CD1c-positive myeloid dendritic cell (primary cell): ENCODE measurements at regions not wholly inside any gene's neighbourhood (a gene's known extent, or its start where the extent isn't known, plus 50 kb on each side); places are given as distances from the start of the nearest gene placed in this dataset.
"Not testable (repeated sequence)": the region's sequence is repeated elsewhere in the genome, so short reads cannot be mapped to it uniquely, and the experiment has no call there.

Experiments
- DNase-seq: peaks from one replicate; pipeline ENCODE4 v3.0.0-alpha.2; 2016; ENCODE audit errors: extremely low spot score

GRCh38 chr12:78501825-78502224, 362.7 kb upstream of the SYT1 start:
- DNase-seq, result no peak

- no peak for DNase-seq
These were observed 345.2 kb upstream of the SYT1 start for GRCh38 chr12:78519422-78519821.

GRCh38 chr12:78530100-78530765, 334.3 kb upstream of the SYT1 start:
- DNase-seq, result no peak

DNA sequence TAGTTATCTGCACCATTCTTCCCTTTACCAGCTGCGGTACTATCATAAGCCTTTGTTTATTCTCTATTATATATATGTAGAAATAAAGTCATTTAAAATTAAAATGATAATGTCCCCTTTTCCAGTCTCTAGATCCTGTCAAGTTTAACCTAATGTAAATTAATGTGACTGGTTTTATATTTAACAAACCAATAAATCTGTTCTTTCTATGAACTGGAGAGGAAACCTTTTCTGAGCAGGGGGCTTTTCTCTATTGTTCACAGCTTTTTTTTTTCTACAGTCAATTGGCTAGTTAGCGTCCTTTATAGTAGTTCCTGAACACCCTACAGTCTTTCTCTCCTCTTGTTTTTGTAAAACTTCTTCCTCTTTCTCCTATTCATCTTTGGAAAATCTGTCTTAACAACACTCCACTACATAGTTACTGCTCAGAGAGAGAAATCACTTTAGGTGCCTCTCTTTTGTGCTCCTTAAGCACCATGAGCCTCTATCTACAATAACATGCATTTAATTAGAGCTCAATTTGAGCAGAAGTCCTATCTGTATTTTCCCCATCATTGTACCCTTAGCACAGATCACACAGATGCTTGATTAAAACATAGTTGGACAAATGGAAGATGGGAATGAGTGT, 332.6 kb upstream of the SYT1 start:
- no peak for DNase-seq

DNA sequence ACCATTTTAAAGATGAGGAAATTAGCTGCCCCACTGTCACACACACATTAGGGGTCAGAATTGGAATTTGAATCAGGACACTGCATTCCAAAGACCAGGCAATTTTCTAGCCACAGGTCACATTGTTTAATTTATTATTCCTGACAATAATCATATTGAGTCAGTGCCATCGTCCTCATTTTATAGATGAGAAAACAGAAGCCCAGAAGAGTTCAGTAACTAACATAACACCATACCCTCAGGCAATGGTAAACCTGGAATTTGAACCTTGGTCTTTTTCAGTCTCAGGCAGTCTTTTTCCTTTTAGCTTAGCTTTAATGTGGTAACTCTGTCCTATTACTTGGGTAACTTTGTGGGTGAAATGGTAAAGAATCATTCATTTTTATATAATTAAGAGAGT, 330.3 kb upstream of the SYT1 start:
- no peak for DNase-seq

DNA sequence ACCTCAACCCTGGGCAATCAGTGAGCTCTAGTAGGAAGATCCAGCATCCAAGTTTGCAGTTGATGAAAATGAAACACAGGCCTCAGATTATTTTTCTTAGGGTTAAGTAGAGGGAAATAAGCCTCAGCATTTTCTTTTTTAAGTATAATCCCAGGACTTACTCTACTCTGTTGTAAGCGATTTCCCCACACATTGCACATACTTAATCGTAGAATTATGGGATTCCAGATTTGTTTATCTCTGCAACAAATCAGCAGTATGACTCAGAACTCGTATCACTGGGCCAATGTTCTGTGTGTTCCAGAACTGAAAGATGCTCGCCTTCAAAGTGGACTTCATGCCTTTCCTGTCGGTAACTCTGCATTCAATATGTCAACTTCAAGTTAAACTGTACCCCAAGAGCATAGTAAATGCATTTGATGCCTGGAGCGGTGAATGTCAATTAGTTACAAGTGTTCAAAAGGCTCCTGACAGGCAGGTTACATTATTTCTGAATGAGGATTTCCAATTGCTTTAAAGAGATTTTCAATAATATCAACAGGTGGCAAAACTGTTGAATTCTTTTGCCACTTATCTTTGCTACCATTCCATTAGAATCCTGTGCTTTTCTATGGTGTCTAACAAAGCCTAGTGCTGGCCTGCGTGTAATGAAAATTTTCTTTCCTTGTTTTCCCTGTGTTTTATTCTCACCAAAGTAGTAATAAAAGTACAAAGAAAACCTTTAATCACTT, 323.8 kb upstream of the SYT1 start:
- DNase-seq, result no peak

GRCh38 chr12:78550831-78551230, 313.7 kb upstream of the SYT1 start:
- DNase-seq, result no peak

- no peak for DNase-seq
These were observed 308.8 kb upstream of the SYT1 start for GRCh38 chr12:78555802-78556201.

GRCh38 chr12:78556651-78557050, 307.9 kb upstream of the SYT1 start:
- no peak for DNase-seq

GRCh38 chr12:78559416-78559815, 305.2 kb upstream of the SYT1 start:
- DNase-seq, result no peak

DNA sequence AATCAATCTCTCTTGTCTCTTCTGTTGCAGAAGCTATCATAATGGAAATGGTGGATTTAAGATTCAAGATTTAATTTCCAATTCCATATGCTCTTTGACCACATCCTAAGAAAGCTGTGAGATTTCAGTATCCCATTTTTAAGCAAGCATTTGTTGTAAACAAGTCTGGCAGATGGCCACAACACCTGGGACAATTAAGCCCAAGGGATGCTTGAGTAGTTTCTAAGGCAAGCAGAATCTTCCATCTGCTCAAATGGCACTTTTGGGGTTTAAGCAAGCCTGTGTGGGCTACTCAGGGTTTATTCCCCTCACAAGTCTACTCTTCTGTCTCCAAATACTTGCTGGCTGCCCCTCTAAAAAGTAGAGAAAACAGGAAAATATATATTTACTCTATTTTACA, 304.7 kb upstream of the SYT1 start:
- DNase-seq, result no peak

- no peak for DNase-seq
These were observed 303.9 kb upstream of the SYT1 start for GRCh38 chr12:78560633-78561032.

- no peak for DNase-seq
These were observed 302.0 kb upstream of the SYT1 start for GRCh38 chr12:78562368-78563205.

GRCh38 chr12:78563826-78564225, 300.7 kb upstream of the SYT1 start:
- DNase-seq, result no peak

GRCh38 chr12:78566456-78566855, 298.1 kb upstream of the SYT1 start:
- no peak for DNase-seq

DNA sequence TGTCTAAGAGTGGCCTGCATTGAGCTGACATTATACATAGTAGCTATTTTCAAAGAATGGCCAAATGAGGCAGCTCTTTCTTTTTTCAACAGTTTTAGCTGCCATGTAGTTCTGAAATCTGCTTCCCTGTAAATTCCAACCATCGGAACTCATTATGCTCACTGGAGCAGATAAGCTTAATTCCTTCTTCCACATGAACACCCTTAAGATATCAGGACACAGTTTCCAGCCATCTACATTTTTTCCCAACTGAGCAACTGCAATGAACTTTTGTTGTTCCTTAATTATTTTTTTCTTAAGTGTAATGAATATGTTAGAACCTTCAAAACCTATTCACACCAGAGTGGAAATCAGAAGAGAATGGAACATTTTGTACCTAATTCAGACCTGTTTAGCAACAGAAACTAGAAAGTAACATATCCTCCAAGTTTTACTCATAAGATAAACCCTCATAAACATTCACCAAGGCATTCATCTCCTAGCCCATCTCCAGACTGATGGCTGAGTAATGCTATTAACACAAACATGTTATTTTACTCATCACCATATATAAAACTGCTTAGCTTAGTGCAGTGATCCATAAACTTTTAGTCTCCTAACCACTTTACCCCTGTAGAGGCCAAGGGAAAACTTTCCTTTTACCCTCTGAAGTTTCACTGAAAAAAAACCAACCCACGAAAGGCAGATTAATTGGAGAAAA, 296.1 kb upstream of the SYT1 start:
- DNase-seq, result no peak

DNA sequence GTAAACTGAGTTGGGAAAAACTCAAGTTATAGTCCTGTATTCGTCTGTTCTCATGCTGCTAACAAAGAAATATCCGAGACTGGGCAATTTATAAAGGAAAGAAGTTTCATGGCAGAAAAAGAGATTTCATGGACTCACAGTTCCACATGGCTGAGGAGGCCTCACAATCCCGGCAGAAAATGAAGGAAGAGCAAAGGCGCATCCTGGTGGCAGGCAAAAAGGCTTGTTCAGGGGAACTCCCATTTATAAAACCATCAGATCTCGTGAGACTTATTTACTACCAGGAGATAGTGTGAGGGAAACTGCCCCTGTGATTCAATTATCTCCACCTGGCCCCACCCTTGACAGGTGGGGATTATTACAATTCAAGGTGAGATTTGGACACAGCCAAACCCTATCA, 292.6 kb upstream of the SYT1 start:
- DNase-seq, result no peak

DNA sequence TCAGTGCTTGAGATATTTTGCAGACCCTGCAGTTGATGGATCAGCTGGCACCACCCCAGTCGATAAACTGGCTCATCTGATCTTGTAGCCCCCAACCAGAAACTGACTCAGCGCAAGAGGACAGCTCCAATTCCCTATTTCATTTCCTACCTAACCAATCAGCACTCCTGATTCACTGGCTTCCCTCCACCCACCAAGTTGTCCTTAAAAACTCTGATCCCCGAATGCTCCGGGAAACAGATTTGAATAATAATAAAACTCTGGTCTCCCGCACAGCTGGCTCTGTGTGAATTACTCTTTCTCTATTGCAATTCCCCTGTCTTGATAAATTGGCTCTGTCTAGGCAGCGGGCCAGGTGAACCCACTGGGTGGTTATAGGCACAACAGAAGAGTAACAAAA, 289.4 kb upstream of the SYT1 start:
- DNase-seq, result not testable (repeated sequence)

- no peak for DNase-seq
These were observed 284.7 kb upstream of the SYT1 start for GRCh38 chr12:78579846-78580245.

DNA sequence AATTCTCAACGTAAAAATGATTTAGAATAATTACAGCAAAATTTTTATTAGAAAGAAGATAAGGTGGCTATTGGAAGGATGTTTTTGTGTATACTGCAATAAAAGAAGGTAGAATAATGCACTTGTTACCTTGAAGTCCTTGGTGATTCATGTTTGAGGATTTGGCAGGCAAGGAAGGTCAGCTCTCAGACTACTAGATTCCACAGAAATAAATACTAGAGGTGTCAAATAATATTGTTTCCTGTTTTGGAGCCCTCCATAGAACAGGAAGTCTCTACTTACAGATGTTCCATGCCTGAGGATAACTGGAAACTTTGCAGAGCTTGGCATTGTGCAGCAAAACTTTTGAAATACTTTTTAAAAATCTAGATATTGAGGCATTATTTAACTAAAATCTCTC, 284.3 kb upstream of the SYT1 start:
- no peak for DNase-seq

DNA sequence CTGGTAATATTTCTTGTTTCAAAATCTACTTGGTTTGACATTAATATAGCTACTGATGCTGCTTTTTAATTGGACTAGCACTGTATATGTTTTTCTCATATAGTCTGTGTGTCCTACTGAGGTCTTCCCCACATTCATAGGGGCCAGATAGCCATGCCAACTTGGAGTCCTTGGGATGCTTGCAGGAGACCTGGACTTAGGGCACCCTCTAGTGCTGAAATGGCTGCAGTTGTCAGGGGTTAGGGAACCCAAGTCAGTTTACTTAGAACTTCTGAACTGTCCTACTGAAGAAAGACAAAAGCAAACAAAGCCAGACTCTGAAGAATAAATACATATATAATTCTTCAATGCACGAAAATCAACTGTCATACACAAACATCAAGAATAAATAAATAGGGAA, 279.9 kb upstream of the SYT1 start:
- peak; percentile 11 for DNase-seq

DNA sequence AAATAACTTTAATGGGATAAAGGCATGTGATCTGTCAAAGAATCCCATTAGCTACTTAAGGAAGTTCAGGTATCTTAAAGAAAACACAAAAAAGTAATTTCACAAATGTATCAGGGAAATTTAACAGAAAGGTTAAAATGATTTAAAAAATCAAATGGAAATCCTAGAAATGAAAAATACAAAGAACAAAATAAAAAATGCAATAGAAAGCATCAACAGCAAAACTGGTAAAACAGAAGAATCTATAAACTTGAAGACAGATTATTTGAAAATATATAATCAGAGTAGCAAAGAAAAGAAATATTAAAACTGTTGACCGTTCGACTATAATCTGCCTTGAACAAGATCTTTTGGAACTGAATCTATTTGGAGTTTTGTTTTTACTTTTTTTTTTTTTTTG, 279.4 kb upstream of the SYT1 start:
- no peak for DNase-seq
